RWPE1 (cell line): ENCODE measurements at regions not wholly inside any gene's neighbourhood (a gene's known extent, or its start where the extent isn't known, plus 50 kb on each side); places are given as distances from the start of the nearest gene placed in this dataset.
A peak's percentile ranks its signal among the peaks of the same experiment; 100 is the strongest.

Experiments used
- CTCF ChIA-PET: fragments of 350-600 bp; sonication (Branson Sonifier 250); formaldehyde crosslinking; extraction: SDS; loops from one replicate; lab custom pipeline; 2021; lab: Yijun Ruan, JAX
- POLR2A ChIA-PET: fragments of 400-600 bp; formaldehyde crosslinking; extraction: SDS; loops from one replicate; lab custom pipeline; 2020; ENCODE audit warnings: antibody characterized with exemption; ENCODE audit not compliant: low non-redundant PET; lab: Yijun Ruan, JAX
- DNase-seq: peaks from one replicate; pipeline ENCODE4 v3.0.0; 2012; ENCODE audit warnings: low spot score
- H3K27ac ChIP-seq: fragments of 450-650 bp; 2 replicates; pipeline ENCODE4 v1.5.1; 2017
- CTCF ChIP-seq: fragments of 450-650 bp; conservative IDR thresholded peaks from 2 replicates; pipeline ENCODE4 v1.5.1; 2017; ENCODE audit warnings: low read depth, mild to moderate bottlenecking

- TF ChIP-seq CTCF: no peak
- POLR2A ChIA-PET: no interaction called here
- CTCF ChIA-PET: no interaction called here
- no peak overlapping the region for H3K27ac ChIP-seq
- DNase-seq: no peak
Observed at GRCh38 chr5:167951116-167951515, 340.3 kb upstream of the WWC1 start.

GRCh38 chr5:167952278-167952995 is 339.0 kb upstream of the WWC1 start:
- no peak for TF ChIP-seq CTCF
- no peak for DNase-seq
- H3K27ac ChIP-seq: no peak overlapping the region
- ChIA-PET CTCF (no interaction called here), POLR2A (no interaction called here)

GRCh38 chr5:167953151-167953798 is 338.2 kb upstream of the WWC1 start:
- no peak for DNase-seq
- ChIA-PET POLR2A (no interaction called here), CTCF (no interaction called here)
- no peak for TF ChIP-seq CTCF
- no peak overlapping the region for H3K27ac ChIP-seq

GRCh38 chr5:167961731-167962130 is 329.7 kb upstream of the WWC1 start:
- no peak overlapping the region for H3K27ac ChIP-seq
- no peak for DNase-seq
- TF ChIP-seq CTCF: no peak
- ChIA-PET POLR2A (no interaction called here), CTCF (interaction anchor here (0.7 to 1.0 kb wide), 2 partner anchors 30 to 373 kb away, joined by 3 to 4 read pairs; no protein-coding TSS in a partner anchor)

GRCh38 chr5:167964529-167964928 is 326.9 kb upstream of the WWC1 start:
- DNase-seq: peak; percentile 23
- H3K27ac ChIP-seq: no peak overlapping the region
- TF ChIP-seq CTCF: no peak
- POLR2A ChIA-PET: no interaction called here
- CTCF ChIA-PET: interaction anchor here (0.6 to 0.7 kb wide), 7 partner anchors 33 to 856 kb away, joined by 3 to 4 read pairs (median 3); no protein-coding TSS in a partner anchor

GRCh38 chr5:167965710-167966109 is 325.7 kb upstream of the WWC1 start:
- ChIA-PET CTCF (no interaction called here), POLR2A (no interaction called here)
- no peak for TF ChIP-seq CTCF
- DNase-seq: no peak
- no peak overlapping the region for H3K27ac ChIP-seq
